GM12878 (cell line): ENCODE measurements at regions not wholly inside any gene's neighbourhood (a gene's known extent, or its start where the extent isn't known, plus 50 kb on each side); places are given as distances from the start of the nearest gene placed in this dataset.
A peak's percentile ranks its signal among the peaks of the same experiment; 100 is the strongest.

Source experiments
- ATAC-seq: fragments of 200-7000 bp; cut with Tn5 transposase; 3 replicates; pipeline ENCODE4 v1.9.1; 2020; ENCODE audit warnings: mild to moderate bottlenecking, moderate library complexity
- BruUV-seq: library from RNA; stranded (reverse); fragments of 400-500 nt; replicated peaks from 2 replicates; lab custom pipeline; 2021; lab: Mats Ljungman, UMichigan
- CTCF ChIA-PET: fragments of 300-600 bp; sonication (Branson Sonifier 250); formaldehyde crosslinking; extraction: SDS; loops from one replicate; lab custom pipeline; 2021; ENCODE audit warnings: inconsistent platforms; lab: Yijun Ruan, JAX
- POLR2A ChIA-PET: fragments of 350-600 bp; formaldehyde crosslinking; extraction: SDS; loops from one replicate; lab custom pipeline; 2021; ENCODE audit warnings: inconsistent platforms; lab: Charles Lee
- RAD21 ChIA-PET: fragments of 300-600 bp; sonication (Branson Sonifier 250); formaldehyde crosslinking; loops from one replicate; lab custom pipeline; 2023; ENCODE audit warnings: antibody characterized with exemption; ENCODE audit not compliant: unreplicated experiment; lab: Charles Lee
- SMC1A ChIA-PET: fragments of 300-600 bp; sonication (Branson Sonifier 250); formaldehyde crosslinking; loops from one replicate; lab custom pipeline; 2023; ENCODE audit not compliant: unreplicated experiment, uncharacterized antibody; lab: Charles Lee
- DNase-seq: peaks from one replicate; pipeline ENCODE4 v3.0.0-alpha.2; 2011; ENCODE audit warnings: low read depth, low spot score
- FAIRE-seq: peaks from 3 replicates; lab custom pipeline; 2011; peaks lifted over from hg19 to GRCh38; lab: Jason Lieb, UNC
- H2AFZ ChIP-seq: 2 replicates; pipeline ENCODE4 v1.6.0; 2011; ENCODE audit warnings: low read depth, low read length, control low read depth; ENCODE audit not compliant: control insufficient read depth
- H3K27ac ChIP-seq: 2 replicates; pipeline ENCODE4 v1.5.1; 2011; ENCODE audit warnings: control low read depth; ENCODE audit not compliant: control insufficient read depth, insufficient read depth
- H3K27me3 ChIP-seq, 2 experiments: replicated peaks in 1 of 2; 2 replicates each; pipeline versions ENCODE4 v1.6.0 to v1.6.1; 2011; ENCODE audit warnings: low read length in 1 of 2; ENCODE audit not compliant: control insufficient read depth in 2 of 2, insufficient read depth in 2 of 2
- H3K36me3 ChIP-seq, 2 experiments: 2 replicates each; pipeline ENCODE4 v1.5.1; 2011; ENCODE audit warnings: low read length in 1 of 2; ENCODE audit not compliant: control insufficient read depth in 2 of 2, insufficient read depth in 2 of 2
- H3K4me1 ChIP-seq: 2 replicates; pipeline ENCODE4 v1.6.1; 2011; ENCODE audit warnings: mild to moderate bottlenecking, low read length, moderate library complexity, mixed read lengths; ENCODE audit not compliant: control insufficient read depth, insufficient read depth
- H3K4me2 ChIP-seq: 2 replicates; pipeline ENCODE4 v1.6.0; 2011; ENCODE audit warnings: control low read depth; ENCODE audit not compliant: control insufficient read depth, insufficient read depth
- H3K4me3 ChIP-seq: fragments of 200-600 bp; sonication (generic); 2 replicates; pipeline ENCODE4 v1.5.1; 2016
- H3K79me2 ChIP-seq: 2 replicates; pipeline ENCODE4 v1.6.0; 2011; ENCODE audit warnings: low read length; ENCODE audit not compliant: control insufficient read depth, insufficient read depth
- H3K9ac ChIP-seq: 2 replicates; pipeline ENCODE4 v1.8.0; 2011; ENCODE audit warnings: low read length, control low read depth, mixed read lengths; ENCODE audit not compliant: control insufficient read depth, insufficient read depth
- H3K9me3 ChIP-seq: replicated peaks from 3 replicates; pipeline ENCODE4 v1.5.1; 2011; ENCODE audit warnings: mild to moderate bottlenecking, low read length; ENCODE audit not compliant: control insufficient read depth, insufficient read depth
- H4K20me1 ChIP-seq: 2 replicates; pipeline ENCODE4 v1.6.0; 2011; ENCODE audit not compliant: control insufficient read depth, insufficient read depth
- CEBPB ChIP-seq, 2 experiments: fragments of 150-350 bp in 1 of 2; IDR thresholded peaks; 2 replicates each; pipeline ENCODE4 v1.6.1; 2012 to 2014; ENCODE audit warnings: low read depth in 2 of 2, low read length in 2 of 2, borderline replicate concordance in 1 of 2, inconsistent platforms in 1 of 2
- IKZF2 ChIP-seq, 2 experiments: fragments of 450-650 bp; IDR thresholded peaks; 2 replicates each; pipeline ENCODE4 v1.6.1; 2017; ENCODE audit warnings: mild to moderate bottlenecking in 2 of 2, moderate library complexity in 2 of 2
- IRF4 ChIP-seq: IDR thresholded peaks from 2 replicates; pipeline ENCODE4 v1.6.1; 2011; ENCODE audit warnings: low read depth, low read length
- PML ChIP-seq: IDR thresholded peaks from 2 replicates; pipeline ENCODE4 v1.6.1; 2012; ENCODE audit warnings: low read length, inconsistent platforms
- RUNX3 ChIP-seq: IDR thresholded peaks from 2 replicates; pipeline ENCODE4 v1.6.1; 2012; ENCODE audit warnings: low read length, inconsistent platforms
- SMC3 ChIP-seq: IDR thresholded peaks from 2 replicates; pipeline ENCODE4 v1.6.1; 2011; ENCODE audit warnings: low read length, improper control_type of control experiment, borderline replicate concordance
- TARDBP ChIP-seq: IDR thresholded peaks from 2 replicates; pipeline ENCODE4 v1.6.1; 2016; ENCODE audit warnings: borderline replicate concordance
- TCF12 ChIP-seq: IDR thresholded peaks from 2 replicates; pipeline ENCODE4 v1.6.1; 2011; ENCODE audit warnings: low read depth, mild to moderate bottlenecking, low read length
- TCF3 ChIP-seq: IDR thresholded peaks from 2 replicates; pipeline ENCODE4 v1.6.1; 2012; ENCODE audit warnings: low read depth, mild to moderate bottlenecking, low read length, borderline replicate concordance; ENCODE audit not compliant: insufficient read depth
- WRNIP1 ChIP-seq: IDR thresholded peaks from 2 replicates; pipeline ENCODE4 v1.6.1; 2011; ENCODE audit warnings: low read depth, low read length, improper control_type of control experiment, borderline replicate concordance
- in situ Hi-C: fragments of 300-500 bp; cut with MboI; formaldehyde crosslinking; loops from 9 replicates; pipeline ENCODE4 v1.14.3; 2018; ENCODE audit warnings: mixed read lengths
- intact Hi-C: fragments of 100-400 bp; cut with micrococcal nuclease; formaldehyde crosslinking; loops from one replicate; pipeline ENCODE4 v1.14.2; 2022; ENCODE audit not compliant: unreplicated experiment
- TF ChIP-seq, protein P1 (sequence below): fragments of 450-650 bp; IDR thresholded peaks from 2 replicates; pipeline ENCODE4 v1.6.1; 2017; ENCODE audit warnings: mild to moderate bottlenecking, moderate library complexity
- TF ChIP-seq, protein P2 (sequence below): fragments of 450-650 bp; IDR thresholded peaks from 2 replicates; pipeline ENCODE4 v1.6.1; 2017; ENCODE audit warnings: mild to moderate bottlenecking
- TF ChIP-seq, protein P3 (sequence below): fragments of 450-650 bp; IDR thresholded peaks from 2 replicates; pipeline ENCODE4 v1.6.1; 2017; ENCODE audit warnings: antibody characterized with exemption, mild to moderate bottlenecking, moderate library complexity

DNA sequence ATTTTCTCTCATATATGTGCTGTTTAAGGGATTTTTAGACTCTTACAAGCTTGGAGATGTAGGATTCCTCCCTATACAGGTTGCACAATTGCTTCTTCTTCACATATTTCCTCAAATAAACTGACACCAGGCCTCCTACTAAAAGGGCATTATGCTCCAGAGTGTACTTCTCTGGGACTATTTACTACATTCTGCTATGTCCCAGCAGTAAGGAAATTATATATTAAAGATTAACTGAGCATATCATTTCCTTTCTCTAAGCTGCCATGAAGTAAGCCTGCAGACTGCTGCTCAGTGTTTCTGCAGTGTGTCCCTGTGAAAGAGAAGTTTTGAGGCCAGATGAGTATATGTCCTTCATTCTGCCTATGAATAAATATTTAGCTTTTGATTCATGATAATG is 356.9 kb upstream of the NUDT12 start:
- ATAC-seq (peak; percentile 24), DNase-seq (no peak), FAIRE-seq (no peak)
- Histone ChIP-seq H3K4me2 (no peak overlapping the region), H3K79me2 (no peaks in the 10 kb centered on the region), H3K27ac (no peak overlapping the region), H3K9ac (no peak overlapping the region), H3K4me3 (no peak overlapping the region), H3K27me3 (no peaks in the 10 kb centered on the region), H3K36me3 (no peaks in the 10 kb centered on the region), H4K20me1 (no peaks in the 10 kb centered on the region; the same call in 1 of the 2 replicates), H3K4me1 (no peaks in the 10 kb centered on the region), H2AFZ (no peak overlapping the region), H3K9me3 (no peaks in the 10 kb centered on the region)
- intact Hi-C loops, result no loop called here
- TF ChIP-seq RUNX3 (no peak), IKZF2 (IDR thresholded peaks at IDR 0.05) (no peak), TCF3 (no peak), WRNIP1 (no peak), TCF12 (no peak), SMC3 (no peak), IRF4 (no peak), TARDBP (no peak), PML (no peak), CEBPB (IDR thresholded peaks at IDR 0.05; ENCODE audit: borderline replicate concordance in 1 of 2, low read depth in 2 of 2, low read length in 2 of 2) (no peak)
- TF ChIP-seq, protein P1, sequence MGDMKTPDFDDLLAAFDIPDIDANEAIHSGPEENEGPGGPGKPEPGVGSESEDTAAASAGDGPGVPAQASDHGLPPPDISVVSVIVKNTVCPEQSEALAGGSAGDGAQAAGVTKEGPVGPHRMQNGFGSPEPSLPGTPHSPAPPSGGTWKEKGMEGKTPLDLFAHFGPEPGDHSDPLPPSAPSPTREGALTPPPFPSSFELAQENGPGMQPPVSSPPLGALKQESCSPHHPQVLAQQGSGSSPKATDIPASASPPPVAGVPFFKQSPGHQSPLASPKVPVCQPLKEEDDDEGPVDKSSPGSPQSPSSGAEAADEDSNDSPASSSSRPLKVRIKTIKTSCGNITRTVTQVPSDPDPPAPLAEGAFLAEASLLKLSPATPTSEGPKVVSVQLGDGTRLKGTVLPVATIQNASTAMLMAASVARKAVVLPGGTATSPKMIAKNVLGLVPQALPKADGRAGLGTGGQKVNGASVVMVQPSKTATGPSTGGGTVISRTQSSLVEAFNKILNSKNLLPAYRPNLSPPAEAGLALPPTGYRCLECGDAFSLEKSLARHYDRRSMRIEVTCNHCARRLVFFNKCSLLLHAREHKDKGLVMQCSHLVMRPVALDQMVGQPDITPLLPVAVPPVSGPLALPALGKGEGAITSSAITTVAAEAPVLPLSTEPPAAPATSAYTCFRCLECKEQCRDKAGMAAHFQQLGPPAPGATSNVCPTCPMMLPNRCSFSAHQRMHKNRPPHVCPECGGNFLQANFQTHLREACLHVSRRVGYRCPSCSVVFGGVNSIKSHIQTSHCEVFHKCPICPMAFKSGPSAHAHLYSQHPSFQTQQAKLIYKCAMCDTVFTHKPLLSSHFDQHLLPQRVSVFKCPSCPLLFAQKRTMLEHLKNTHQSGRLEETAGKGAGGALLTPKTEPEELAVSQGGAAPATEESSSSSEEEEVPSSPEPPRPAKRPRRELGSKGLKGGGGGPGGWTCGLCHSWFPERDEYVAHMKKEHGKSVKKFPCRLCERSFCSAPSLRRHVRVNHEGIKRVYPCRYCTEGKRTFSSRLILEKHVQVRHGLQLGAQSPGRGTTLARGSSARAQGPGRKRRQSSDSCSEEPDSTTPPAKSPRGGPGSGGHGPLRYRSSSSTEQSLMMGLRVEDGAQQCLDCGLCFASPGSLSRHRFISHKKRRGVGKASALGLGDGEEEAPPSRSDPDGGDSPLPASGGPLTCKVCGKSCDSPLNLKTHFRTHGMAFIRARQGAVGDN, result no peak
- TF ChIP-seq, protein P2, sequence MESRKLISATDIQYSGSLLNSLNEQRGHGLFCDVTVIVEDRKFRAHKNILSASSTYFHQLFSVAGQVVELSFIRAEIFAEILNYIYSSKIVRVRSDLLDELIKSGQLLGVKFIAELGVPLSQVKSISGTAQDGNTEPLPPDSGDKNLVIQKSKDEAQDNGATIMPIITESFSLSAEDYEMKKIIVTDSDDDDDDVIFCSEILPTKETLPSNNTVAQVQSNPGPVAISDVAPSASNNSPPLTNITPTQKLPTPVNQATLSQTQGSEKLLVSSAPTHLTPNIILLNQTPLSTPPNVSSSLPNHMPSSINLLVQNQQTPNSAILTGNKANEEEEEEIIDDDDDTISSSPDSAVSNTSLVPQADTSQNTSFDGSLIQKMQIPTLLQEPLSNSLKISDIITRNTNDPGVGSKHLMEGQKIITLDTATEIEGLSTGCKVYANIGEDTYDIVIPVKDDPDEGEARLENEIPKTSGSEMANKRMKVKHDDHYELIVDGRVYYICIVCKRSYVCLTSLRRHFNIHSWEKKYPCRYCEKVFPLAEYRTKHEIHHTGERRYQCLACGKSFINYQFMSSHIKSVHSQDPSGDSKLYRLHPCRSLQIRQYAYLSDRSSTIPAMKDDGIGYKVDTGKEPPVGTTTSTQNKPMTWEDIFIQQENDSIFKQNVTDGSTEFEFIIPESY, result no peak
- TF ChIP-seq, protein P3, sequence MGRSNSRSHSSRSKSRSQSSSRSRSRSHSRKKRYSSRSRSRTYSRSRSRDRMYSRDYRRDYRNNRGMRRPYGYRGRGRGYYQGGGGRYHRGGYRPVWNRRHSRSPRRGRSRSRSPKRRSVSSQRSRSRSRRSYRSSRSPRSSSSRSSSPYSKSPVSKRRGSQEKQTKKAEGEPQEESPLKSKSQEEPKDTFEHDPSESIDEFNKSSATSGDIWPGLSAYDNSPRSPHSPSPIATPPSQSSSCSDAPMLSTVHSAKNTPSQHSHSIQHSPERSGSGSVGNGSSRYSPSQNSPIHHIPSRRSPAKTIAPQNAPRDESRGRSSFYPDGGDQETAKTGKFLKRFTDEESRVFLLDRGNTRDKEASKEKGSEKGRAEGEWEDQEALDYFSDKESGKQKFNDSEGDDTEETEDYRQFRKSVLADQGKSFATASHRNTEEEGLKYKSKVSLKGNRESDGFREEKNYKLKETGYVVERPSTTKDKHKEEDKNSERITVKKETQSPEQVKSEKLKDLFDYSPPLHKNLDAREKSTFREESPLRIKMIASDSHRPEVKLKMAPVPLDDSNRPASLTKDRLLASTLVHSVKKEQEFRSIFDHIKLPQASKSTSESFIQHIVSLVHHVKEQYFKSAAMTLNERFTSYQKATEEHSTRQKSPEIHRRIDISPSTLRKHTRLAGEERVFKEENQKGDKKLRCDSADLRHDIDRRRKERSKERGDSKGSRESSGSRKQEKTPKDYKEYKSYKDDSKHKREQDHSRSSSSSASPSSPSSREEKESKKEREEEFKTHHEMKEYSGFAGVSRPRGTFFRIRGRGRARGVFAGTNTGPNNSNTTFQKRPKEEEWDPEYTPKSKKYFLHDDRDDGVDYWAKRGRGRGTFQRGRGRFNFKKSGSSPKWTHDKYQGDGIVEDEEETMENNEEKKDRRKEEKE, result no peak
- ChIA-PET POLR2A (interaction anchor here (1.1 to 2.7 kb wide), 4 partner anchors 9 to 29 kb away, joined by 4 to 23 read pairs (median 4); no protein-coding TSS in a partner anchor), RAD21 (interaction anchor here (0.8 to 5.4 kb wide), 4 partner anchors 9 to 37 kb away, joined by 3 to 59 read pairs (median 28); no protein-coding TSS in a partner anchor), CTCF (interaction anchor here (0.7 to 2.3 kb wide), 7 partner anchors 9 to 260 kb away, joined by 3 to 15 read pairs (median 4); no protein-coding TSS in a partner anchor), SMC1A (interaction anchor here (0.6 to 5.9 kb wide), 14 partner anchors 9 to 169 kb away, joined by 3 to 82 read pairs (median 5); no protein-coding TSS in a partner anchor)
- in situ Hi-C loops, result no loop called here
- BruUV-seq, result no TSS peak
